Panc1 (cell line): ENCODE measurements at regions not wholly inside any gene's neighbourhood (a gene's known extent, or its start where the extent isn't known, plus 50 kb on each side); places are given as distances from the start of the nearest gene placed in this dataset.

ENCODE experiments used
- POLR2AphosphoS5 ChIP-seq: IDR thresholded peaks from 2 replicates; pipeline ENCODE4 v1.6.1; 2012; ENCODE audit warnings: mild to moderate bottlenecking, low read depth, low read length, moderate library complexity
- REST ChIP-seq, 2 experiments: IDR thresholded peaks; 2 replicates each; pipeline ENCODE4 v1.6.1; 2011 to 2012; ENCODE audit warnings: low read depth in 2 of 2, control low read depth in 1 of 2, low read length in 1 of 2, mild to moderate bottlenecking in 1 of 2, moderate library complexity in 1 of 2; ENCODE audit not compliant: insufficient read depth in 1 of 2
- SIN3A ChIP-seq: IDR thresholded peaks from 2 replicates; pipeline ENCODE4 v1.6.1; 2012; ENCODE audit warnings: low read depth, mild to moderate bottlenecking, low read length, moderate library complexity, borderline replicate concordance; ENCODE audit not compliant: insufficient read depth
- TCF7L2 ChIP-seq: IDR thresholded peaks from 2 replicates; pipeline ENCODE4 v1.6.1; 2011; ENCODE audit warnings: mild to moderate bottlenecking, low read depth, low read length, inconsistent platforms
- TF ChIP-seq, protein P1 (sequence below): fragments of 450-650 bp; IDR thresholded peaks from 2 replicates; pipeline ENCODE4 v1.5.1; 2017; ENCODE audit warnings: mild to moderate bottlenecking

GRCh38 chrX:6666624-6667023 is 131.7 kb upstream of the VCX3A start:
- TF ChIP-seq POLR2AphosphoS5 (no peak), SIN3A (no peak), REST (IDR thresholded peaks at IDR 0.05; ENCODE audit: insufficient read depth in 1 of 2, low read depth in 2 of 2, low read length in 1 of 2) (no peak), TCF7L2 (no peak)
- TF ChIP-seq, protein P1, sequence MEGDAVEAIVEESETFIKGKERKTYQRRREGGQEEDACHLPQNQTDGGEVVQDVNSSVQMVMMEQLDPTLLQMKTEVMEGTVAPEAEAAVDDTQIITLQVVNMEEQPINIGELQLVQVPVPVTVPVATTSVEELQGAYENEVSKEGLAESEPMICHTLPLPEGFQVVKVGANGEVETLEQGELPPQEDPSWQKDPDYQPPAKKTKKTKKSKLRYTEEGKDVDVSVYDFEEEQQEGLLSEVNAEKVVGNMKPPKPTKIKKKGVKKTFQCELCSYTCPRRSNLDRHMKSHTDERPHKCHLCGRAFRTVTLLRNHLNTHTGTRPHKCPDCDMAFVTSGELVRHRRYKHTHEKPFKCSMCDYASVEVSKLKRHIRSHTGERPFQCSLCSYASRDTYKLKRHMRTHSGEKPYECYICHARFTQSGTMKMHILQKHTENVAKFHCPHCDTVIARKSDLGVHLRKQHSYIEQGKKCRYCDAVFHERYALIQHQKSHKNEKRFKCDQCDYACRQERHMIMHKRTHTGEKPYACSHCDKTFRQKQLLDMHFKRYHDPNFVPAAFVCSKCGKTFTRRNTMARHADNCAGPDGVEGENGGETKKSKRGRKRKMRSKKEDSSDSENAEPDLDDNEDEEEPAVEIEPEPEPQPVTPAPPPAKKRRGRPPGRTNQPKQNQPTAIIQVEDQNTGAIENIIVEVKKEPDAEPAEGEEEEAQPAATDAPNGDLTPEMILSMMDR, result no peak
